Neural cell (in vitro differentiated cells): ENCODE measurements at regions not wholly inside any gene's neighbourhood (a gene's known extent, or its start where the extent isn't known, plus 50 kb on each side); places are given as distances from the start of the nearest gene placed in this dataset.
A peak's percentile ranks its signal among the peaks of the same experiment; 100 is the strongest.

Experiments used
- H2AFZ ChIP-seq: fragments of 200-600, 300-800 bp; sonication (generic), shearing (Covaris generic); 2 replicates; pipeline ENCODE4 v1.6.0; 2014; ENCODE audit warnings: low read depth, mild to moderate bottlenecking, antibody characterized with exemption, low read length, moderate library complexity
- H3F3A ChIP-seq: fragments of 200-600 bp; shearing (Covaris generic); 2 replicates; pipeline ENCODE4 v1.6.1; 2016; ENCODE audit warnings: mild to moderate bottlenecking, moderate library complexity, mixed read lengths, antibody characterized with exemption, low read length; ENCODE audit not compliant: insufficient read depth, poor library complexity, severe bottlenecking
- H3K27ac ChIP-seq: fragments of 200-600, 300-800 bp; sonication (generic), shearing (Covaris generic); 2 replicates; pipeline ENCODE4 v1.5.1; 2014; ENCODE audit warnings: mild to moderate bottlenecking, low read length, moderate library complexity
- H3K27me3 ChIP-seq: fragments of 300-800, 200-600 bp; sonication (generic), shearing (Covaris generic); 2 replicates; pipeline ENCODE4 v1.6.0; 2014; ENCODE audit warnings: mild to moderate bottlenecking, low read depth, low read length, moderate library complexity; ENCODE audit not compliant: insufficient read depth
- H3K36me3 ChIP-seq: fragments of 300-800, 200-600 bp; sonication (generic), shearing (Covaris generic); 2 replicates; pipeline ENCODE4 v1.5.1; 2014; ENCODE audit warnings: mild to moderate bottlenecking, antibody characterized with exemption, low read length, moderate library complexity; ENCODE audit not compliant: insufficient read depth
- H3K4me2 ChIP-seq: fragments of 300-800, 200-600 bp; sonication (generic), shearing (Covaris generic); 2 replicates; pipeline ENCODE4 v1.6.0; 2014; ENCODE audit warnings: mild to moderate bottlenecking, low read length
- H3K4me3 ChIP-seq: fragments of 300-800, 200-600 bp; sonication (generic), shearing (Covaris generic); 2 replicates; pipeline ENCODE4 v1.5.1; 2014; ENCODE audit warnings: mild to moderate bottlenecking, low read length, moderate library complexity
- H3K79me2 ChIP-seq: fragments of 200-600 bp; shearing (Covaris generic); replicated peaks from 2 replicates; pipeline ENCODE4 v1.6.0; 2014; ENCODE audit warnings: mild to moderate bottlenecking, low read length, moderate library complexity; ENCODE audit not compliant: insufficient read depth
- H3K9ac ChIP-seq: fragments of 300-800, 200-600 bp; sonication (generic), shearing (Covaris generic); 2 replicates; pipeline ENCODE4 v1.6.1; 2016; ENCODE audit warnings: mild to moderate bottlenecking, low read length, mixed read lengths
- H3K9me2 ChIP-seq: fragments of 200-600 bp; shearing (Covaris generic); 2 replicates; pipeline ENCODE4 v1.6.1; 2016; ENCODE audit warnings: mild to moderate bottlenecking, low read length, mixed read lengths; ENCODE audit not compliant: insufficient read depth
- H3K9me3 ChIP-seq: fragments of 200-600, 300-800 bp; sonication (generic), shearing (Covaris generic); 2 replicates; pipeline ENCODE4 v1.6.1; 2016; ENCODE audit warnings: mild to moderate bottlenecking, mixed run types, low read length, moderate library complexity, mixed read lengths
- H4K20me1 ChIP-seq: fragments of 200-600 bp; shearing (Covaris generic); 2 replicates; pipeline ENCODE4 v1.6.1; 2016; ENCODE audit warnings: mild to moderate bottlenecking, mixed run types; ENCODE audit not compliant: insufficient read depth
- CTCF ChIP-seq: fragments of 450-650 bp; IDR thresholded peaks from 2 replicates; pipeline ENCODE4 v1.5.1; 2014; ENCODE audit warnings: antibody characterized with exemption, mild to moderate bottlenecking, moderate library complexity; ENCODE audit not compliant: poor library complexity, severe bottlenecking
- EP300 ChIP-seq: fragments of 450-650 bp; conservative IDR thresholded peaks from 2 replicates; pipeline ENCODE4 v1.6.1; 2014; ENCODE audit warnings: antibody characterized with exemption, mild to moderate bottlenecking, moderate library complexity; ENCODE audit not compliant: poor library complexity, severe bottlenecking
- EZH2 ChIP-seq: fragments of 200-600, 300-800 bp; shearing (Covaris generic), sonication (generic); IDR thresholded peaks from 2 replicates; pipeline ENCODE4 v1.6.1; 2014; ENCODE audit warnings: antibody characterized with exemption, low read length, borderline replicate concordance, mild to moderate bottlenecking; ENCODE audit not compliant: insufficient read depth, poor library complexity, severe bottlenecking
- MXI1 ChIP-seq: fragments of 450-650 bp; conservative IDR thresholded peaks from 2 replicates; pipeline ENCODE4 v1.6.1; 2014; ENCODE audit warnings: antibody characterized with exemption, mild to moderate bottlenecking; ENCODE audit not compliant: poor library complexity, severe bottlenecking
- POLR2AphosphoS5 ChIP-seq: IDR thresholded peaks from 2 replicates; pipeline ENCODE4 v1.6.1; 2012
- RAD21 ChIP-seq: fragments of 450-650 bp; conservative IDR thresholded peaks from 2 replicates; pipeline ENCODE4 v1.6.1; 2014; ENCODE audit warnings: antibody characterized with exemption, mild to moderate bottlenecking, moderate library complexity
- SMC3 ChIP-seq: fragments of 450-650 bp; conservative IDR thresholded peaks from 2 replicates; pipeline ENCODE4 v1.6.1; 2014; ENCODE audit warnings: antibody characterized with exemption, mild to moderate bottlenecking, moderate library complexity; ENCODE audit not compliant: poor library complexity
- TAF1 ChIP-seq: IDR thresholded peaks from 2 replicates; pipeline ENCODE4 v1.6.1; 2012; ENCODE audit warnings: low read depth
- TF ChIP-seq, protein P1 (sequence below): IDR thresholded peaks from 2 replicates; pipeline ENCODE4 v1.6.1; 2012; ENCODE audit warnings: borderline replicate concordance

DNA sequence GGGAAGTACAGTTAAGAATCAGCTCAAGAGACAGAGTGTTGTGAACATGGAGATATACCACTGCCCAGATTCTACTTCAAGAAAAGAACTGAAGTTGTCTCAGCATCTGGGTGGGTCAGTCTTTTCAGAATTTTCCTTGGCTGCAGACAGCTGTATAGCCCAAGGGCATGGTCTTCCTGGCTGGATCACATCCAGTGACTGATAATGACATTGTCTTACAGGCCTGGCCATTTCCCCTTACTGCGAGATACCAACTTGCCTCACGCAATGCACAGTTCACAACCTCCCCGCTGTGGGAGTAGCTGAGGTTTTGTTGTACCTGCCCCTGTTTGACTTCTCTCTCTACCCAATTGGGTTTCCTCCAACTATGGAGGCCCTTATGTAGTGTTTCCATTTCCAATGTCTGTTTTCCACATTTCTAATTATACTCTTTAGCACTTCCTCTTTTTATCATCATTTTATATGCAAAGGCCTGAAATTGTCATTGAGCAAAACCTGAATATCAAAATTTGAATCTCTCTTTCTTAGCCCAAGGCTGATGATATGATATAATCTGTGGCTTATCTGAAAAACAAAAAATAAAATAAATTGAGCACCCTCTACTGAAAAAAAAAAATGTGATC is 209.1 kb downstream of the NAF1 start:
- no peak overlapping the region for H3K9ac ChIP-seq
- no peak overlapping the region for H2AFZ ChIP-seq
- H3K79me2 ChIP-seq: no peaks in the 10 kb centered on the region
- TF ChIP-seq, protein P1, sequence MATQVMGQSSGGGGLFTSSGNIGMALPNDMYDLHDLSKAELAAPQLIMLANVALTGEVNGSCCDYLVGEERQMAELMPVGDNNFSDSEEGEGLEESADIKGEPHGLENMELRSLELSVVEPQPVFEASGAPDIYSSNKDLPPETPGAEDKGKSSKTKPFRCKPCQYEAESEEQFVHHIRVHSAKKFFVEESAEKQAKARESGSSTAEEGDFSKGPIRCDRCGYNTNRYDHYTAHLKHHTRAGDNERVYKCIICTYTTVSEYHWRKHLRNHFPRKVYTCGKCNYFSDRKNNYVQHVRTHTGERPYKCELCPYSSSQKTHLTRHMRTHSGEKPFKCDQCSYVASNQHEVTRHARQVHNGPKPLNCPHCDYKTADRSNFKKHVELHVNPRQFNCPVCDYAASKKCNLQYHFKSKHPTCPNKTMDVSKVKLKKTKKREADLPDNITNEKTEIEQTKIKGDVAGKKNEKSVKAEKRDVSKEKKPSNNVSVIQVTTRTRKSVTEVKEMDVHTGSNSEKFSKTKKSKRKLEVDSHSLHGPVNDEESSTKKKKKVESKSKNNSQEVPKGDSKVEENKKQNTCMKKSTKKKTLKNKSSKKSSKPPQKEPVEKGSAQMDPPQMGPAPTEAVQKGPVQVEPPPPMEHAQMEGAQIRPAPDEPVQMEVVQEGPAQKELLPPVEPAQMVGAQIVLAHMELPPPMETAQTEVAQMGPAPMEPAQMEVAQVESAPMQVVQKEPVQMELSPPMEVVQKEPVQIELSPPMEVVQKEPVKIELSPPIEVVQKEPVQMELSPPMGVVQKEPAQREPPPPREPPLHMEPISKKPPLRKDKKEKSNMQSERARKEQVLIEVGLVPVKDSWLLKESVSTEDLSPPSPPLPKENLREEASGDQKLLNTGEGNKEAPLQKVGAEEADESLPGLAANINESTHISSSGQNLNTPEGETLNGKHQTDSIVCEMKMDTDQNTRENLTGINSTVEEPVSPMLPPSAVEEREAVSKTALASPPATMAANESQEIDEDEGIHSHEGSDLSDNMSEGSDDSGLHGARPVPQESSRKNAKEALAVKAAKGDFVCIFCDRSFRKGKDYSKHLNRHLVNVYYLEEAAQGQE: no peak
- TF ChIP-seq POLR2AphosphoS5: no peak
- TF ChIP-seq TAF1: no peak
- no peak for TF ChIP-seq EZH2
- no peak for TF ChIP-seq CTCF
- TF ChIP-seq EP300: no peak
- TF ChIP-seq RAD21: no peak
- no peak for TF ChIP-seq SMC3
- no peak for TF ChIP-seq MXI1
- H4K20me1 ChIP-seq: no peaks in the 10 kb centered on the region
- H3K36me3 ChIP-seq: no peaks in the 10 kb centered on the region
- peaks cover 5% of the 10 kb centered on the region for H3F3A ChIP-seq
- no peak overlapping the region for H3K27ac ChIP-seq
- no peaks in the 10 kb centered on the region for H3K9me2 ChIP-seq
- no peaks in the 10 kb centered on the region for H3K27me3 ChIP-seq
- H3K4me3 ChIP-seq: no peak overlapping the region
- H3K9me3 ChIP-seq: no peaks in the 10 kb centered on the region
- no peak overlapping the region for H3K4me2 ChIP-seq

GRCh38 chr4:162954976-162955375 is 211.7 kb downstream of the NAF1 start:
- Histone ChIP-seq H3K9me2 (no peaks in the 10 kb centered on the region), H3K4me2 (no peak overlapping the region), H3K79me2 (no peaks in the 10 kb centered on the region), H3K4me3 (no peak overlapping the region), H3K9me3 (no peaks in the 10 kb centered on the region), H3K27ac (peak overlapping the region; percentile 11), H3K27me3 (no peaks in the 10 kb centered on the region), H3F3A (peaks cover 5% of the 10 kb centered on the region), H3K9ac (no peak overlapping the region), H3K36me3 (no peaks in the 10 kb centered on the region), H2AFZ (no peak overlapping the region), H4K20me1 (no peaks in the 10 kb centered on the region)
- TF ChIP-seq EP300: peak; percentile 94
- TF ChIP-seq, protein P1: peak; percentile 76
- no peak for TF ChIP-seq SMC3
- TF ChIP-seq POLR2AphosphoS5: peak; percentile 89
- no peak for TF ChIP-seq TAF1
